SK-N-SH treated with all-trans-retinoic acid at 6 μM for 48 hours (cell line): ENCODE measurements at regions not wholly inside any gene's neighbourhood (a gene's known extent, or its start where the extent isn't known, plus 50 kb on each side); places are given as distances from the start of the nearest gene placed in this dataset.

Experiments used
- ARNTL ChIP-seq: fragments of 450-650 bp; formaldehyde crosslinking; IDR thresholded peaks from 2 replicates; pipeline ENCODE4 v1.5.0; 2020; ENCODE audit warnings: low read depth, mild to moderate bottlenecking, moderate library complexity, borderline replicate concordance
- ESRRG ChIP-seq: fragments of 250-450 bp; sonication (Bioruptor Pico); IDR thresholded peaks from 2 replicates; pipeline ENCODE4 v1.6.1; 2021; ENCODE audit warnings: mild to moderate bottlenecking
- ISL1 ChIP-seq: fragments of 250-450 bp; sonication (Bioruptor Pico); IDR thresholded peaks from 2 replicates; pipeline ENCODE4 v2.1.2; 2022; ENCODE audit warnings: mild to moderate bottlenecking, moderate library complexity
- RARB ChIP-seq: fragments of 250-450 bp; sonication (Bioruptor Pico); IDR thresholded peaks from 2 replicates; pipeline ENCODE4 v1.8.0; 2021; ENCODE audit warnings: mild to moderate bottlenecking, moderate library complexity
- SNAI2 ChIP-seq: fragments of 250-450 bp; sonication (Bioruptor Pico); IDR thresholded peaks from 2 replicates; pipeline ENCODE4 v1.5.0; 2020; ENCODE audit warnings: mild to moderate bottlenecking, moderate library complexity
- TCF4 ChIP-seq: fragments of 250-450 bp; sonication (Bioruptor Pico); IDR thresholded peaks from 2 replicates; pipeline ENCODE4 v1.8.0; 2021; ENCODE audit warnings: mild to moderate bottlenecking, moderate library complexity, borderline replicate concordance
- TOX ChIP-seq: fragments of 250-450 bp; sonication (Bioruptor Pico); IDR thresholded peaks from 2 replicates; pipeline ENCODE4 v1.8.0; 2021; ENCODE audit warnings: mild to moderate bottlenecking, moderate library complexity, borderline replicate concordance
- ZFP3 ChIP-seq: fragments of 250-450 bp; sonication (Bioruptor Pico); IDR thresholded peaks from 2 replicates; pipeline ENCODE4 v1.5.0; 2020; ENCODE audit warnings: mild to moderate bottlenecking, moderate library complexity
- ZFP30 ChIP-seq: fragments of 450-650 bp; formaldehyde crosslinking; IDR thresholded peaks from 2 replicates; pipeline ENCODE4 v1.5.0; 2022; ENCODE audit warnings: mild to moderate bottlenecking, moderate library complexity
- ZNF70 ChIP-seq: fragments of 450-650 bp; formaldehyde crosslinking; IDR thresholded peaks from 2 replicates; pipeline ENCODE4 v1.5.0; 2020; ENCODE audit warnings: mild to moderate bottlenecking, moderate library complexity
- ZNF8 ChIP-seq: fragments of 450-650 bp; formaldehyde crosslinking; IDR thresholded peaks from 2 replicates; pipeline ENCODE4 v1.5.0; 2020; ENCODE audit warnings: mild to moderate bottlenecking, moderate library complexity
- TF ChIP-seq, protein P1 (sequence below): fragments of 250-450 bp; sonication (Bioruptor Pico); IDR thresholded peaks from 2 replicates; pipeline ENCODE4 v1.8.0; 2020; ENCODE audit warnings: mild to moderate bottlenecking, moderate library complexity, borderline replicate concordance
- TF ChIP-seq, protein P2 (sequence below): fragments of 250-450 bp; sonication (Bioruptor Pico); IDR thresholded peaks from 2 replicates; pipeline ENCODE4 v1.5.1; 2020; ENCODE audit warnings: low read depth, mild to moderate bottlenecking, moderate library complexity
- TF ChIP-seq, protein P3 (sequence below): fragments of 250-450 bp; sonication (Bioruptor Pico); IDR thresholded peaks from 2 replicates; pipeline ENCODE4 v1.5.0; 2020; ENCODE audit warnings: mild to moderate bottlenecking, moderate library complexity

DNA sequence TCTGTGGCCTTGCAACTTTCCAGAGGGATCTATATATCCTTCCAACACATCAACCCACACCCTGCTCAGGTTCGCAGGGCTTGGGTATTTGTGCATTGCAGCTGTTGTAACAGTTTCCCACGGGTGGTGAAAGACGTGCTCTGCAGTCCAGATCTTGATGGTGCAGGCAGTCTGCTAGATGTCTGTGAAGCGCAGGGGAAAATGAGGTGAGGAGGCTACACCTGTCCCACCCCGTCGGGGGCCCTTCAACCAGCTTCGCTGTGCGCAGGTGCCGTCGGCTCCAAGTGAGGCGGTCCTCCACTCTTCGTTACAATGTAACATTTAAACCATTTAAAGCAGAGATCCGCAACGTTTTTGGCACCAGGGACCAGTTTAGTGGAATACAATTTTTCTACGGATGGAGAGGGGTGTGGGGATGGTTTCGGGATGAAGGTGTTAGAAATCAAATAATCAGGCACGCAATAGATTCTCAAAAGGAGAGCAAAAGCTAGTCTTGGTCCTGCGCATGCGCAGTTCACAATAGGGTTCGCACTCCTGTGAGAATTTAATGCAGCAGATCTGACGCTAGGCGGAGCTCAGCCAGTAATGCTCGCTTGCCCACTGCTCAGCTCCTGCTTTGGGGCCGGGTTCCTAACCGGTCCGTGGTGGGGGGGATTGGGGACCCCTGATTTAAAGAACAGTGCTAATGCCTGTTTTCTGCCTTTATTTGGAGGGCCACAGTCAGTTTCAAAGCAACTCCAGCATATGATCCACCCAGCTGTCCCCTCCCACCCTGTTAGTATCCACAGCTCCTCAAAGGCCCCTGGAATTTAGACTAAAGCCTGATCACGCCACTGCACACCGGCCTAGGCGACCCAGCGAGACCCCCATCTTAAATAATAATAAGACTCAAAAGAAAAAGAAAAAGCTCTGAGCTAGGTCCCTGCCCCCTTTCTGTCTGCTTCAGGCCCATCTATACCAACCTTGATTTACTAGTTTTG lies 97.1 kb upstream of the SELENOP start:
- TF ChIP-seq ZNF8 (no peak), ZFP3 (CRISPR knock-in tag) (no peak), ARNTL (CRISPR knock-in tag) (no peak), TCF4 (CRISPR knock-in tag) (no peak), ESRRG (no peak), RARB (CRISPR knock-in tag) (no peak), SNAI2 (CRISPR knock-in tag) (no peak), ISL1 (CRISPR knock-in tag) (no peak), ZFP30 (no peak), ZNF70 (CRISPR knock-in tag) (no peak), TOX (CRISPR knock-in tag) (no peak)
- TF ChIP-seq, protein P1, sequence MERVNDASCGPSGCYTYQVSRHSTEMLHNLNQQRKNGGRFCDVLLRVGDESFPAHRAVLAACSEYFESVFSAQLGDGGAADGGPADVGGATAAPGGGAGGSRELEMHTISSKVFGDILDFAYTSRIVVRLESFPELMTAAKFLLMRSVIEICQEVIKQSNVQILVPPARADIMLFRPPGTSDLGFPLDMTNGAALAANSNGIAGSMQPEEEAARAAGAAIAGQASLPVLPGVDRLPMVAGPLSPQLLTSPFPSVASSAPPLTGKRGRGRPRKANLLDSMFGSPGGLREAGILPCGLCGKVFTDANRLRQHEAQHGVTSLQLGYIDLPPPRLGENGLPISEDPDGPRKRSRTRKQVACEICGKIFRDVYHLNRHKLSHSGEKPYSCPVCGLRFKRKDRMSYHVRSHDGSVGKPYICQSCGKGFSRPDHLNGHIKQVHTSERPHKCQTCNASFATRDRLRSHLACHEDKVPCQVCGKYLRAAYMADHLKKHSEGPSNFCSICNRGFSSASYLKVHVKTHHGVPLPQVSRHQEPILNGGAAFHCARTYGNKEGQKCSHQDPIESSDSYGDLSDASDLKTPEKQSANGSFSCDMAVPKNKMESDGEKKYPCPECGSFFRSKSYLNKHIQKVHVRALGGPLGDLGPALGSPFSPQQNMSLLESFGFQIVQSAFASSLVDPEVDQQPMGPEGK (CRISPR knock-in tag), result no peak
- TF ChIP-seq, protein P2, sequence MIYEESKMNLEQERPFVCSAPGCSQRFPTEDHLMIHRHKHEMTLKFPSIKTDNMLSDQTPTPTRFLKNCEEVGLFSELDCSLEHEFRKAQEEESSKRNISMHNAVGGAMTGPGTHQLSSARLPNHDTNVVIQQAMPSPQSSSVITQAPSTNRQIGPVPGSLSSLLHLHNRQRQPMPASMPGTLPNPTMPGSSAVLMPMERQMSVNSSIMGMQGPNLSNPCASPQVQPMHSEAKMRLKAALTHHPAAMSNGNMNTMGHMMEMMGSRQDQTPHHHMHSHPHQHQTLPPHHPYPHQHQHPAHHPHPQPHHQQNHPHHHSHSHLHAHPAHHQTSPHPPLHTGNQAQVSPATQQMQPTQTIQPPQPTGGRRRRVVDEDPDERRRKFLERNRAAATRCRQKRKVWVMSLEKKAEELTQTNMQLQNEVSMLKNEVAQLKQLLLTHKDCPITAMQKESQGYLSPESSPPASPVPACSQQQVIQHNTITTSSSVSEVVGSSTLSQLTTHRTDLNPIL (CRISPR knock-in tag), result no peak
- TF ChIP-seq, protein P3, sequence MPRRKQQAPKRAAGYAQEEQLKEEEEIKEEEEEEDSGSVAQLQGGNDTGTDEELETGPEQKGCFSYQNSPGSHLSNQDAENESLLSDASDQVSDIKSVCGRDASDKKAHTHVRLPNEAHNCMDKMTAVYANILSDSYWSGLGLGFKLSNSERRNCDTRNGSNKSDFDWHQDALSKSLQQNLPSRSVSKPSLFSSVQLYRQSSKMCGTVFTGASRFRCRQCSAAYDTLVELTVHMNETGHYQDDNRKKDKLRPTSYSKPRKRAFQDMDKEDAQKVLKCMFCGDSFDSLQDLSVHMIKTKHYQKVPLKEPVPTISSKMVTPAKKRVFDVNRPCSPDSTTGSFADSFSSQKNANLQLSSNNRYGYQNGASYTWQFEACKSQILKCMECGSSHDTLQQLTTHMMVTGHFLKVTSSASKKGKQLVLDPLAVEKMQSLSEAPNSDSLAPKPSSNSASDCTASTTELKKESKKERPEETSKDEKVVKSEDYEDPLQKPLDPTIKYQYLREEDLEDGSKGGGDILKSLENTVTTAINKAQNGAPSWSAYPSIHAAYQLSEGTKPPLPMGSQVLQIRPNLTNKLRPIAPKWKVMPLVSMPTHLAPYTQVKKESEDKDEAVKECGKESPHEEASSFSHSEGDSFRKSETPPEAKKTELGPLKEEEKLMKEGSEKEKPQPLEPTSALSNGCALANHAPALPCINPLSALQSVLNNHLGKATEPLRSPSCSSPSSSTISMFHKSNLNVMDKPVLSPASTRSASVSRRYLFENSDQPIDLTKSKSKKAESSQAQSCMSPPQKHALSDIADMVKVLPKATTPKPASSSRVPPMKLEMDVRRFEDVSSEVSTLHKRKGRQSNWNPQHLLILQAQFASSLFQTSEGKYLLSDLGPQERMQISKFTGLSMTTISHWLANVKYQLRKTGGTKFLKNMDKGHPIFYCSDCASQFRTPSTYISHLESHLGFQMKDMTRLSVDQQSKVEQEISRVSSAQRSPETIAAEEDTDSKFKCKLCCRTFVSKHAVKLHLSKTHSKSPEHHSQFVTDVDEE, result no peak
